GM13977 (cell line): ENCODE measurements at regions not wholly inside any gene's neighbourhood (a gene's known extent, or its start where the extent isn't known, plus 50 kb on each side); places are given as distances from the start of the nearest gene placed in this dataset.
A peak's percentile ranks its signal among the peaks of the same experiment; 100 is the strongest.

Experiments used
- DNase-seq: peaks from one replicate; pipeline ENCODE4 v3.0.0; 2012; ENCODE audit warnings: low spot score
- CTCF ChIP-seq: IDR thresholded peaks from 2 replicates; pipeline ENCODE4 v1.5.1; 2012; ENCODE audit warnings: mild to moderate bottlenecking, control low read depth; ENCODE audit not compliant: insufficient read depth; ENCODE audit errors: extremely low read depth, missing control alignments
- in situ Hi-C: fragments of 300-500 bp; cut with MboI; formaldehyde crosslinking; loops from one replicate; pipeline ENCODE4 v1.12.0; 2022; ENCODE audit warnings: low sequenced_read_pairs, low pct_unique_long_range_greater_than_20kb, mixed read lengths, inconsistent platforms; ENCODE audit not compliant: unreplicated experiment

- no peak for TF ChIP-seq CTCF
- in situ Hi-C loops = no loop called here
- no peak for DNase-seq
Observed at GRCh38 chr6:25065666-25066065, 129.9 kb upstream of the RIPOR2 start.

- no peak for DNase-seq
- TF ChIP-seq CTCF = no peak
- in situ Hi-C loops = no loop called here
Observed at GRCh38 chr6:25066593-25066992, 130.8 kb upstream of the RIPOR2 start.

DNA sequence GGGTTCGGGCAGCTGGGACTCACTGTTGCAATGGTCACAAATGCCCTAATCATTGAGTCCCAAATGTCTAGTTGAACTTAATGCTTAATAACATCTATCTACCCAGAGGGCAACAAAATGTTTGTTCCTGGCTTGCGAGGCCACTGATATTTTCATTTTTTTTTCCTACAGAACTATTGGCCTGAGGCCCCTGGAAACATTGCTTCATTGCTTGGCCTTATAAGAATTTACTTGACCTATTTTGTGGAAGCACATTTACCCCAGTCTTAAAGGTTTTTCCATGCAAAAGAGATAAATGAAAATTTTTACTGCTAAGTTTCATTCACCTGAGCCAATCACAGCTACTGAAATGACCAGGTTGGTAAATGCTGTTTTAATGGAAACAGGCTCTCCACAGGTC lies 133.1 kb upstream of the RIPOR2 start:
- DNase-seq = no peak
- no peak for TF ChIP-seq CTCF
- in situ Hi-C loops = no loop called here

GRCh38 chr6:25070547-25071366 lies 135.0 kb upstream of the RIPOR2 start:
- peak; percentile 74 for TF ChIP-seq CTCF
- DNase-seq = peak; percentile 73
- in situ Hi-C loops = no loop called here

DNA sequence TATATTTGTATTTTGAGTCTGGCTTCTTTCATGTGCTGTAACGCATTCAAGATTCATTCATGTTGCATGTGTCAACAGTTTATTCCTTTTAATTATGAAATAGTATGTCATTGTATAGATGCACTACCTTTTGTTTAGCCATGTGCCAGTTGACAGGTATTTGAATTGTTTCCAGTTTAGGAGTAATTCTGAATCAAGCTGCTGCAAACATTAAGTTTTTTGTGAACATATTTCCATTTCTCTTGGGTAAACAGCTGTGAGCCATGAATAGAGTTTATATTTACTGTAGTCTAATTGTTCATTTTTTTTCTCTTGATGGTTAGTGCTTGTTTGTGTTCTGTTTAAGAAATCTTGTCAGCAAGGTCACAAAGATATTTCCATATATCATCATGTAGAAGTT lies 142.4 kb upstream of the RIPOR2 start:
- in situ Hi-C loops = no loop called here

GRCh38 chr6:25083784-25084507 lies 148.2 kb upstream of the RIPOR2 start:
- no peak for DNase-seq
- in situ Hi-C loops = no loop called here
- TF ChIP-seq CTCF = no peak

More for the DNA sequence above, 142.4 kb upstream of the RIPOR2 start:
- TF ChIP-seq CTCF = no peak
- DNase-seq = no peak
